ENCODE measurements at regions not wholly inside any gene's neighbourhood (a gene's known extent, or its start where the extent isn't known, plus 50 kb on each side); places are given as distances from the start of the nearest gene placed in this dataset.

- Histone ChIP-seq H3K27ac (ENCODE audit: low read depth, low read length) (no peak overlapping the region), H3K4me2 (ENCODE audit: low read length) (no peak overlapping the region), H3K36me3 (ENCODE audit: control insufficient read depth, low read length) (no peaks in the 10 kb centered on the region), H4K20me1 (ENCODE audit: control insufficient read depth, insufficient read depth, low read depth, low read length) (no peaks in the 10 kb centered on the region), H3K9me2 (replicated peaks; ENCODE audit: control insufficient read depth, low read length) (no peaks in the 10 kb centered on the region), H3K4me3 (ENCODE audit: low read length) (no peak overlapping the region), H3K27me3 (ENCODE audit: control insufficient read depth, low read length) (no peaks in the 10 kb centered on the region), H3K4me1 (ENCODE audit: control insufficient read depth, low read length) (peaks cover 69% of the 10 kb centered on the region), H3K9me3 (ENCODE audit: control insufficient read depth, insufficient read depth, low read length) (no peaks in the 10 kb centered on the region), H3K79me2 (ENCODE audit: control insufficient read depth, low read length) (no peaks in the 10 kb centered on the region), H3F3A (ENCODE audit: control insufficient read depth, insufficient read depth) (peaks cover 13% of the 10 kb centered on the region)
- no peak for TF ChIP-seq CTCF (IDR thresholded peaks at IDR 0.05; ENCODE audit: low read depth, low read length, poor library complexity, severe bottlenecking)
- no peak for TF ChIP-seq EZH2phosphoT487 (IDR thresholded peaks at IDR 0.05; ENCODE audit: borderline replicate concordance, low read length)
Observed at GRCh38 chr5:173825215-173825865, 62.8 kb upstream of the CPEB4 start.

GRCh38 chr5:173826086-173826427, 62.1 kb upstream of the CPEB4 start:
- Histone ChIP-seq H3K4me1 (ENCODE audit: control insufficient read depth, low read length) (peaks cover 69% of the 10 kb centered on the region), H4K20me1 (ENCODE audit: control insufficient read depth, insufficient read depth, low read depth, low read length) (no peaks in the 10 kb centered on the region), H3K27ac (ENCODE audit: low read depth, low read length) (no peak overlapping the region), H3K9me3 (ENCODE audit: control insufficient read depth, insufficient read depth, low read length) (no peaks in the 10 kb centered on the region), H3K9me2 (replicated peaks; ENCODE audit: control insufficient read depth, low read length) (no peaks in the 10 kb centered on the region), H3K4me2 (ENCODE audit: low read length) (no peak overlapping the region), H3K4me3 (ENCODE audit: low read length) (no peak overlapping the region), H3F3A (ENCODE audit: control insufficient read depth, insufficient read depth) (peaks cover 8% of the 10 kb centered on the region), H3K27me3 (ENCODE audit: control insufficient read depth, low read length) (no peaks in the 10 kb centered on the region), H3K79me2 (ENCODE audit: control insufficient read depth, low read length) (no peaks in the 10 kb centered on the region), H3K36me3 (ENCODE audit: control insufficient read depth, low read length) (no peaks in the 10 kb centered on the region)
- no peak for TF ChIP-seq EZH2phosphoT487 (IDR thresholded peaks at IDR 0.05; ENCODE audit: borderline replicate concordance, low read length)
- no peak for TF ChIP-seq CTCF (IDR thresholded peaks at IDR 0.05; ENCODE audit: low read depth, low read length, poor library complexity, severe bottlenecking)

GRCh38 chr5:173826428-173827350, 61.5 kb upstream of the CPEB4 start:
- Histone ChIP-seq H3K9me2 (replicated peaks; ENCODE audit: control insufficient read depth, low read length) (no peaks in the 10 kb centered on the region), H3K4me1 (ENCODE audit: control insufficient read depth, low read length) (peaks cover 69% of the 10 kb centered on the region), H3K36me3 (ENCODE audit: control insufficient read depth, low read length) (no peaks in the 10 kb centered on the region), H3K4me2 (ENCODE audit: low read length) (no peak overlapping the region), H3K9me3 (ENCODE audit: control insufficient read depth, insufficient read depth, low read length) (no peaks in the 10 kb centered on the region), H3K79me2 (ENCODE audit: control insufficient read depth, low read length) (no peaks in the 10 kb centered on the region), H3K4me3 (ENCODE audit: low read length) (no peak overlapping the region), H3K27ac (ENCODE audit: low read depth, low read length) (no peak overlapping the region), H4K20me1 (ENCODE audit: control insufficient read depth, insufficient read depth, low read depth, low read length) (no peaks in the 10 kb centered on the region), H3K27me3 (ENCODE audit: control insufficient read depth, low read length) (no peaks in the 10 kb centered on the region), H3F3A (ENCODE audit: control insufficient read depth, insufficient read depth) (peaks cover 4% of the 10 kb centered on the region)
- no peak for TF ChIP-seq CTCF (IDR thresholded peaks at IDR 0.05; ENCODE audit: low read depth, low read length, poor library complexity, severe bottlenecking)
- no peak for TF ChIP-seq EZH2phosphoT487 (IDR thresholded peaks at IDR 0.05; ENCODE audit: borderline replicate concordance, low read length)
